HG03432 (cell line): ENCODE measurements at regions not wholly inside any gene's neighbourhood (a gene's known extent, or its start where the extent isn't known, plus 50 kb on each side); places are given as distances from the start of the nearest gene placed in this dataset.

Source experiments
- ATAC-seq: cut with Tn5 transposase; IDR thresholded peaks from one replicate; pipeline ENCODE4 v1.9.1; 2021; ENCODE audit warnings: mild to moderate bottlenecking, moderate library complexity; ENCODE audit not compliant: unreplicated experiment

- ATAC-seq: no peak
Measured at GRCh38 chr20:6693178-6693807, 74.2 kb upstream of the BMP2 start.

- ATAC-seq: no peak
Measured at GRCh38 chr20:6692566-6693173, 74.8 kb upstream of the BMP2 start.

- no peak for ATAC-seq
Measured at GRCh38 chr20:6691516-6691915, 76.0 kb upstream of the BMP2 start.

GRCh38 chr20:6689339-6689973, 78.0 kb upstream of the BMP2 start:
- ATAC-seq: no peak

- ATAC-seq: peak; percentile 59
Measured at GRCh38 chr20:6686171-6686570, 81.3 kb upstream of the BMP2 start.

GRCh38 chr20:6685626-6686025, 81.9 kb upstream of the BMP2 start:
- no peak for ATAC-seq

GRCh38 chr20:6685181-6685582, 82.3 kb upstream of the BMP2 start:
- no peak for ATAC-seq

- ATAC-seq: no peak
Measured at GRCh38 chr20:6683021-6683977, 84.2 kb upstream of the BMP2 start.

- no peak for ATAC-seq
Measured at GRCh38 chr20:6680854-6681253, 86.6 kb upstream of the BMP2 start.

- ATAC-seq: no peak
Measured at GRCh38 chr20:6680441-6680840, 87.0 kb upstream of the BMP2 start.

GRCh38 chr20:6679086-6679485, 88.4 kb upstream of the BMP2 start:
- ATAC-seq: no peak

- no peak for ATAC-seq
Measured at GRCh38 chr20:6678101-6678500, 89.4 kb upstream of the BMP2 start.

GRCh38 chr20:6674831-6675230, 92.7 kb upstream of the BMP2 start:
- ATAC-seq: no peak

- no peak for ATAC-seq
Measured at GRCh38 chr20:6673071-6673470, 94.4 kb upstream of the BMP2 start.

- no peak for ATAC-seq
Measured at GRCh38 chr20:6671829-6672228, 95.7 kb upstream of the BMP2 start.

GRCh38 chr20:6668546-6668945, 98.9 kb upstream of the BMP2 start:
- ATAC-seq: no peak

- ATAC-seq: no peak
Measured at GRCh38 chr20:6665621-6666355, 101.7 kb upstream of the BMP2 start.

- ATAC-seq: no peak
Measured at GRCh38 chr20:6665161-6665560, 102.3 kb upstream of the BMP2 start.

GRCh38 chr20:6664574-6664973, 102.9 kb upstream of the BMP2 start:
- no peak for ATAC-seq

- no peak for ATAC-seq
Measured at GRCh38 chr20:6663751-6664388, 103.6 kb upstream of the BMP2 start.
